NT2/D1 (cell line): ENCODE measurements at regions not wholly inside any gene's neighbourhood (a gene's known extent, or its start where the extent isn't known, plus 50 kb on each side); places are given as distances from the start of the nearest gene placed in this dataset.

Experiments
- YY1 ChIP-seq: IDR thresholded peaks from 2 replicates; pipeline ENCODE4 v1.6.1; 2011; ENCODE audit not compliant: insufficient read length, insufficient read depth
- ZNF274 ChIP-seq: IDR thresholded peaks from 2 replicates; pipeline ENCODE4 v1.6.1; 2011; ENCODE audit warnings: mild to moderate bottlenecking, low read depth, low read length

DNA sequence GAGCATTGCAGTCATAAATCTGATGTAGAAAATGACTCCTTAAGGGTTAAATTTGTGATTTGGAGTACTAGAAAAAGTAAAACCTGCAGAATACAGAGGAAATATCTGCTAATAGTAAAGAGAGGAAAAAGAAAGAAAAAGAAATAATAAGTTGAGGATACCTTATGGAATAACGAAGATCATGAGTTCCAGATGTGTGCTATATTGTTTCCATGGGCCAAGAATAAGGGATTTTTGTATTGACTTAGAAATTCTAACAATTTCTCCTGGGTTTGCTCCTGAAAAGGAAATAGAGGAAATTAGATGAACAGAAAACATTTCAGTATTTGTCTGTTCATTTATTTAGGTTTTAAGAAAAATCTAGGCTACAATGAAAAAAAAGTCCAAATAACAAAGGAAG lies 115.3 kb downstream of the ALG10B start:
- TF ChIP-seq ZNF274: no peak
- no peak for TF ChIP-seq YY1
